IMR-90 (cell line): ENCODE measurements at regions not wholly inside any gene's neighbourhood (a gene's known extent, or its start where the extent isn't known, plus 50 kb on each side); places are given as distances from the start of the nearest gene placed in this dataset.

Source experiments
- ATAC-seq: fragments of 200-7000 bp; cut with Tn5 transposase; 2 replicates; pipeline ENCODE4 v1.9.1; 2020; ENCODE audit warnings: low read depth, mild to moderate bottlenecking, moderate library complexity
- BruUV-seq: library from RNA; stranded (reverse); fragments of 400-500 nt; replicated peaks from 2 replicates; lab custom pipeline; 2021; lab: Mats Ljungman, UMichigan
- CTCF ChIA-PET: fragments of 300-600 bp; formaldehyde crosslinking; extraction: SDS; loops from one replicate; lab custom pipeline; 2021; ENCODE audit warnings: antibody characterized with exemption; lab: Yijun Ruan, JAX
- POLR2A ChIA-PET: fragments of 300-600 bp; sonication (Branson Sonifier 250); formaldehyde crosslinking; loops from one replicate; lab custom pipeline; 2022; ENCODE audit warnings: antibody characterized with exemption; ENCODE audit not compliant: unreplicated experiment; lab: Charles Lee
- DNase-seq: peaks from one replicate; pipeline ENCODE4 v3.0.0; 2013
- H2AFZ ChIP-seq: replicated peaks from 2 replicates; pipeline ENCODE3; 2013; ENCODE audit warnings: low read length, mild to moderate bottlenecking; ENCODE audit not compliant: poor library complexity
- H2AK5ac ChIP-seq: 2 replicates; pipeline ENCODE4 v1.6.1; 2013; ENCODE audit warnings: low read depth, low read length, inconsistent platforms
- H2AK9ac ChIP-seq: replicated peaks from 2 replicates; pipeline ENCODE3; 2013; ENCODE audit warnings: mild to moderate bottlenecking, low read depth, low read length, moderate library complexity; ENCODE audit not compliant: poor library complexity
- H2BK120ac ChIP-seq: 2 replicates; pipeline ENCODE4 v1.6.1; 2013; ENCODE audit warnings: low read depth, low read length, inconsistent platforms
- H2BK15ac ChIP-seq: 3 replicates; pipeline ENCODE4 v1.6.1; 2013; ENCODE audit warnings: low read depth, low read length, inconsistent platforms
- H2BK20ac ChIP-seq: 2 replicates; pipeline ENCODE4 v1.6.1; 2013; ENCODE audit warnings: low read depth, mild to moderate bottlenecking, inconsistent platforms, low read length, moderate library complexity
- H2BK5ac ChIP-seq: 2 replicates; pipeline ENCODE4 v1.6.1; 2013; ENCODE audit warnings: mild to moderate bottlenecking, low read depth, low read length, inconsistent platforms; ENCODE audit not compliant: poor library complexity, severe bottlenecking
- H3K14ac ChIP-seq: replicated peaks from 2 replicates; pipeline ENCODE4 v1.6.1; 2013; ENCODE audit warnings: low read depth, low read length, inconsistent platforms
- H3K18ac ChIP-seq: 2 replicates; pipeline ENCODE4 v1.6.1; 2013; ENCODE audit warnings: low read depth, low read length, control low read depth
- H3K23ac ChIP-seq: 2 replicates; pipeline ENCODE4 v1.6.1; 2013; ENCODE audit warnings: low read depth, low read length, inconsistent platforms
- H3K27ac ChIP-seq: 2 replicates; pipeline ENCODE4 v1.5.1; 2013; ENCODE audit warnings: mild to moderate bottlenecking, control low read depth, low read length; ENCODE audit not compliant: insufficient read depth
- H3K27me3 ChIP-seq: 2 replicates; pipeline ENCODE4 v1.6.1; 2013; ENCODE audit warnings: low read length; ENCODE audit not compliant: control insufficient read depth, insufficient read depth
- H3K36me3 ChIP-seq: 2 replicates; pipeline ENCODE4 v1.6.1; 2013; ENCODE audit warnings: low read length, mixed read lengths; ENCODE audit not compliant: control insufficient read depth, insufficient read depth
- H3K4ac ChIP-seq: 2 replicates; pipeline ENCODE4 v1.6.1; 2013; ENCODE audit warnings: low read depth, low read length, inconsistent platforms
- H3K4me1 ChIP-seq: 2 replicates; pipeline ENCODE4 v1.6.1; 2013; ENCODE audit warnings: low read length, mixed read lengths; ENCODE audit not compliant: control insufficient read depth, insufficient read depth
- H3K4me2 ChIP-seq: 2 replicates; pipeline ENCODE4 v1.6.1; 2013; ENCODE audit warnings: low read depth, mild to moderate bottlenecking, control low read depth, low read length, moderate library complexity
- H3K4me3 ChIP-seq: 2 replicates; pipeline ENCODE4 v1.5.1; 2013; ENCODE audit warnings: low read depth, mild to moderate bottlenecking, control low read depth, low read length, moderate library complexity; ENCODE audit not compliant: insufficient read depth
- H3K56ac ChIP-seq: 2 replicates; pipeline ENCODE4 v1.6.1; 2013; ENCODE audit warnings: low read length, inconsistent platforms; ENCODE audit not compliant: insufficient read depth; ENCODE audit errors: extremely low read depth
- H3K79me1 ChIP-seq, 2 experiments: 2 replicates each; pipeline ENCODE4 v1.6.1; 2013; ENCODE audit warnings: low read length in 2 of 2, inconsistent platforms in 1 of 2, low read depth in 1 of 2
- H3K9ac ChIP-seq: 2 replicates; pipeline ENCODE4 v1.6.1; 2013; ENCODE audit warnings: low read depth, low read length, control low read depth
- H3K9me1 ChIP-seq: 2 replicates; pipeline ENCODE4 v1.6.1; 2013; ENCODE audit warnings: low read length, inconsistent platforms; ENCODE audit not compliant: insufficient read depth
- H3K9me3 ChIP-seq: 2 replicates; pipeline ENCODE4 v1.6.1; 2013; ENCODE audit warnings: low read length; ENCODE audit not compliant: control insufficient read depth, insufficient read depth
- H4K20me1 ChIP-seq: 2 replicates; pipeline ENCODE4 v1.6.1; 2013; ENCODE audit warnings: low read length, inconsistent platforms; ENCODE audit not compliant: insufficient read depth
- H4K5ac ChIP-seq: 2 replicates; pipeline ENCODE4 v1.6.1; 2013; ENCODE audit warnings: mild to moderate bottlenecking, low read depth, low read length, control low read depth
- H4K8ac ChIP-seq, 2 experiments: 2 replicates each; pipeline ENCODE4 v1.6.1; 2013; ENCODE audit warnings: low read depth in 2 of 2, low read length in 2 of 2, control low read depth in 1 of 2, inconsistent platforms in 1 of 2
- H4K91ac ChIP-seq: 2 replicates; pipeline ENCODE4 v1.6.1; 2013; ENCODE audit warnings: low read depth, low read length, inconsistent platforms; ENCODE audit not compliant: insufficient read depth
- BHLHE40 ChIP-seq: fragments of 150-350 bp; IDR thresholded peaks from 2 replicates; pipeline ENCODE4 v1.6.1; 2016; ENCODE audit warnings: mild to moderate bottlenecking, low read depth, low read length
- CEBPB ChIP-seq: IDR thresholded peaks from 2 replicates; pipeline ENCODE4 v1.6.1; 2012; ENCODE audit warnings: low read depth, low read length, improper control_type of control experiment
- CHD1 ChIP-seq: IDR thresholded peaks from 2 replicates; pipeline ENCODE4 v1.6.1; 2012; ENCODE audit warnings: low read depth, low read length, improper control_type of control experiment
- CTCF ChIP-seq: conservative IDR thresholded peaks from 2 replicates; pipeline ENCODE4 v1.5.1; 2012; ENCODE audit warnings: mild to moderate bottlenecking, low read depth, low read length, improper control_type of control experiment
- ELK1 ChIP-seq: fragments of 150-350 bp; IDR thresholded peaks from 2 replicates; pipeline ENCODE4 v1.6.1; 2016; ENCODE audit warnings: low read depth, mild to moderate bottlenecking, low read length, moderate library complexity, borderline replicate concordance
- FOS ChIP-seq: fragments of 150-350 bp; IDR thresholded peaks from 2 replicates; pipeline ENCODE4 v1.6.1; 2016; ENCODE audit warnings: low read depth, low read length
- MAFK ChIP-seq: IDR thresholded peaks from 2 replicates; pipeline ENCODE4 v1.6.1; 2012; ENCODE audit warnings: low read depth, low read length, improper control_type of control experiment
- MAZ ChIP-seq: IDR thresholded peaks from 2 replicates; pipeline ENCODE4 v1.6.1; 2012; ENCODE audit warnings: low read depth, mild to moderate bottlenecking, low read length, improper control_type of control experiment, moderate library complexity, borderline replicate concordance
- MXI1 ChIP-seq: IDR thresholded peaks from 2 replicates; pipeline ENCODE4 v1.6.1; 2012; ENCODE audit warnings: low read depth, mild to moderate bottlenecking, low read length, moderate library complexity, borderline replicate concordance
- NFE2L2 ChIP-seq: fragments of 150-350 bp; IDR thresholded peaks from 2 replicates; pipeline ENCODE4 v1.6.1; 2016; ENCODE audit warnings: low read depth, mild to moderate bottlenecking, low read length
- POLR2A ChIP-seq: IDR thresholded peaks from 2 replicates; pipeline ENCODE4 v1.6.1; 2012; ENCODE audit warnings: mild to moderate bottlenecking, low read depth, low read length
- RAD21 ChIP-seq: IDR thresholded peaks from 2 replicates; pipeline ENCODE4 v1.6.1; 2012; ENCODE audit warnings: low read length, improper control_type of control experiment
- RCOR1 ChIP-seq: IDR thresholded peaks from 2 replicates; pipeline ENCODE4 v1.6.1; 2012; ENCODE audit warnings: mild to moderate bottlenecking, low read length, improper control_type of control experiment; ENCODE audit not compliant: insufficient replicate concordance
- RFX5 ChIP-seq: IDR thresholded peaks from 2 replicates; pipeline ENCODE4 v1.8.0; 2012; ENCODE audit warnings: low read depth, mild to moderate bottlenecking, low read length, moderate library complexity
- SMC3 ChIP-seq: fragments of 150-350 bp; IDR thresholded peaks from 2 replicates; pipeline ENCODE4 v1.6.1; 2016; ENCODE audit warnings: low read depth, mild to moderate bottlenecking, antibody characterized with exemption, low read length, moderate library complexity
- USF2 ChIP-seq: fragments of 150-350 bp; IDR thresholded peaks from 2 replicates; pipeline ENCODE4 v1.6.1; 2017; ENCODE audit warnings: mild to moderate bottlenecking, antibody characterized with exemption, low read length, low read depth
- WGBS, 2 experiments: methylation state at CpG; one replicate each; pipeline versions ENCODE4 v1.1.5 to v1.1.7; 2013; ENCODE audit warnings: missing lambda C conversion rate in 2 of 2; ENCODE audit not compliant: insufficient read length in 1 of 2; ENCODE audit errors: extremely low coverage in 2 of 2; 5-methylcytosine and 5-hydroxymethylcytosine counted together
- dilution Hi-C: fragments of 300-500 bp; cut with HindIII; formaldehyde crosslinking; loops from one replicate; pipeline ENCODE4 v1.14.3; 2018; ENCODE audit warnings: low sequenced_read_pairs; ENCODE audit not compliant: unreplicated experiment
- in situ Hi-C: fragments of 300-500 bp; cut with MboI; formaldehyde crosslinking; loops from 3 replicates; pipeline ENCODE4 v1.14.3; 2019; ENCODE audit warnings: low sequenced_read_pairs, inconsistent platforms, mixed read lengths
- intact Hi-C: fragments of 100-400 bp; cut with micrococcal nuclease; formaldehyde crosslinking; loops from 2 replicates; pipeline ENCODE4 v1.10.0; 2022

- H2BK120ac ChIP-seq = no peak overlapping the region
- in situ Hi-C loops (no loop called here), dilution Hi-C loops (no loop called here), intact Hi-C loops (no loop called here)
- H2AFZ ChIP-seq = peak overlapping the region; percentile 64
- H3K9ac ChIP-seq = no peak overlapping the region
- no peaks in the 10 kb centered on the region for H4K20me1 ChIP-seq
- TF ChIP-seq RFX5 (no peak), MXI1 (no peak), FOS (no peak), MAZ (no peak), MAFK (no peak), ELK1 (no peak), POLR2A (no peak), RCOR1 (no peak), RAD21 (no peak), NFE2L2 (no peak), USF2 (no peak), CHD1 (no peak), CTCF (no peak), BHLHE40 (no peak), CEBPB (no peak), SMC3 (no peak)
- BruUV-seq = no TSS peak
- no peak overlapping the region for H3K4me3 ChIP-seq
- H3K36me3 ChIP-seq = no peaks in the 10 kb centered on the region
- H3K23ac ChIP-seq = peak overlapping the region; percentile 15; the same call in 1 of the 2 replicates
- DNase-seq (peak; percentile 4), ATAC-seq (no peak)
- H3K4me1 ChIP-seq = 0 out of 2 replicates have a peak, but pooled peaks cover 1% of the 10 kb centered on the region
- 0 out of 2 replicates have a peak, but pooled peaks cover 2% of the 10 kb centered on the region for H3K27me3 ChIP-seq
- H3K4ac ChIP-seq = no peak overlapping the region
- H3K4me2 ChIP-seq = no peak overlapping the region
- H3K79me1 ChIP-seq = no peaks in the 10 kb centered on the region
- H3K18ac ChIP-seq = no peak overlapping the region
- H3K27ac ChIP-seq = no peak overlapping the region
- H4K91ac ChIP-seq = no peak overlapping the region
- no peak overlapping the region for H2AK5ac ChIP-seq
- no peak overlapping the region for H3K14ac ChIP-seq
- no peaks in the 10 kb centered on the region for H3K9me1 ChIP-seq
- ChIA-PET CTCF (no interaction called here), POLR2A (no interaction called here)
- no peak overlapping the region for H2BK5ac ChIP-seq
- no peak overlapping the region for H4K5ac ChIP-seq
- H3K56ac ChIP-seq = no peak overlapping the region
- no peak overlapping the region for H4K8ac ChIP-seq
- no peak overlapping the region for H2BK20ac ChIP-seq
- H2BK15ac ChIP-seq = no peak overlapping the region
- 5% methylated on average over 3 of the region's 5 CpGs; no CpG with 5 or more reads in 1 of the 2 experiments for WGBS, 2 experiments
- H3K9me3 ChIP-seq = no peaks in the 10 kb centered on the region
- H2AK9ac ChIP-seq = no peak overlapping the region
Observed at GRCh38 chr6:145368075-145368474, 367.2 kb downstream of the EPM2A start.
